ENCODE measurements at regions not wholly inside any gene's neighbourhood (a gene's known extent, or its start where the extent isn't known, plus 50 kb on each side); places are given as distances from the start of the nearest gene placed in this dataset.

DNA sequence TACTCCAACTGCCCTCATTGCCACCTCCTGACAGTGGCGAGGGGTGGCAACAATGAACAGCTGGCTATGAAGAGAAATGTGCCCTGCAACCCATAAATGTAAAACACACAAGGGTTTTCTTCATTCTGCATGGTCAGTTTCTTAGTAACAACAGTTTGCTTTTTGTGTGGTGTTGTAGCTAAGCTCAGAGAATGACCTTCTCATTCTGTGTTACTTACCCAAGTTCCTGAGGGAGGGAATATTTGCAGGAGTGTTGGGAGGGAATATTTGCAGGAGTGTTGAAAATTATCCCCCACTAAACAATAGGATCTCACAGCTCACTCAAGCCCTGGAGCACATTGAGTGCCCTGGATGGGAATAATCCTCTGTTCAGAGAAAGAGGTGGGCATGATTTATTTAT is 456.4 kb upstream of the CDH4 start:
- H3K9me3 ChIP-seq: peaks cover 0 to 18% (median 8%) of the 10 kb centered on the region in 11 donors
- H3K27me3 ChIP-seq: peaks cover 0 to 15% (median 6%) of the 10 kb centered on the region in 7 donors
- no peak for TF ChIP-seq CTCF (IDR thresholded peaks at IDR 0.05)
- H3K4me3 ChIP-seq: no peak overlapping the region
- no peak for DNase-seq
- no peak for ATAC-seq
- H3K27ac ChIP-seq: no peak overlapping the region
- WGBS, 2 donors: 75 to 88% methylated on average over 1 of the region's 1 CpG
- no peaks in the 10 kb centered on the region for H3K36me3 ChIP-seq
- H3K4me1 ChIP-seq: no peaks in the 10 kb centered on the region
- intact Hi-C loops (cut with DNase I): no loop called here

GRCh38 chr20:60800185-60800584 is 451.9 kb upstream of the CDH4 start:
- H3K4me3 ChIP-seq: no peak overlapping the region
- H3K4me1 ChIP-seq: no peaks in the 10 kb centered on the region
- no peak for TF ChIP-seq CTCF (IDR thresholded peaks at IDR 0.05)
- no peaks in the 10 kb centered on the region for H3K36me3 ChIP-seq
- no peak for DNase-seq
- H3K9me3 ChIP-seq: peaks cover 0 to 26% (median 9%) of the 10 kb centered on the region in 11 donors
- intact Hi-C loops (cut with DNase I): no loop called here
- peaks cover 0 to 8% (median 0%) of the 10 kb centered on the region in 7 donors for H3K27me3 ChIP-seq
- WGBS, 2 donors: 56 to 65% methylated on average over 1 of the region's 1 CpG
- H3K27ac ChIP-seq: no peak overlapping the region
- no peak for ATAC-seq

DNA sequence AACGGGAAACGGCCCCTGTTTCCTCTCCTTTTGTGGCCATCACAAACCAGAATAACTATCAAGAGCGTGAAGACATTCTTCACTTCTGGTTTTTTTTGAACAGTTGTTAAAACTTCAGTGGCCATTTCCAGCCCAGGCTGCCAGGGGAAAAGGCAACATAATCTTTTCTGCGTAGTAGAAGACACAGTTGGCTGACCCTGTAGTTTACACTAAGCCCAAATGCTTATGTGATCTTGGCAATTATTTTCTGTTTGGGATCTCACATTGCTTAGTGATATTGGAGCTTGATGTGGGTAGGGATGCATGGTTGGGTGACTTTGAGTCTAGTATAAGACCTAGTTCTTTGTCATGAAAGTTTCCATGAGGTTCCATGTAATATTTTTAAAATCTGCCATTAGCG is 449.4 kb upstream of the CDH4 start:
- Histone ChIP-seq H3K27me3 (peaks cover 0 to 8% (median 0%) of the 10 kb centered on the region in 7 donors), H3K4me3 (no peak overlapping the region), H3K9me3 (peaks cover 0 to 26% (median 9%) of the 10 kb centered on the region in 11 donors), H3K27ac (no peak overlapping the region), H3K36me3 (no peaks in the 10 kb centered on the region), H3K4me1 (no peaks in the 10 kb centered on the region)
- ATAC-seq: no peak
- DNase-seq: no peak
- TF ChIP-seq CTCF (IDR thresholded peaks at IDR 0.05): no peak
- intact Hi-C loops (cut with DNase I): no loop called here
- WGBS, 2 donors: 73 to 75% methylated on average over 5 of the region's 5 CpGs

GRCh38 chr20:60803335-60804055 is 448.6 kb upstream of the CDH4 start:
- intact Hi-C loops (cut with DNase I): no loop called here
- 72 to 81% methylated on average over 7 of the region's 7 CpGs for WGBS, 2 donors
- H3K4me3 ChIP-seq: no peak overlapping the region
- H3K36me3 ChIP-seq: no peaks in the 10 kb centered on the region
- DNase-seq (no peak), ATAC-seq (peak in 2 of 8 donors; percentile 12 to 22)
- no peak for TF ChIP-seq CTCF (IDR thresholded peaks at IDR 0.05)
- H3K9me3 ChIP-seq: peaks cover 0 to 26% (median 9%) of the 10 kb centered on the region in 11 donors
- no peak overlapping the region for H3K27ac ChIP-seq
- peaks cover 0 to 8% (median 0%) of the 10 kb centered on the region in 7 donors for H3K27me3 ChIP-seq
- no peaks in the 10 kb centered on the region for H3K4me1 ChIP-seq

All from heart right ventricle (tissue), 16 donors.